NB4 (cell line): ENCODE measurements at regions not wholly inside any gene's neighbourhood (a gene's known extent, or its start where the extent isn't known, plus 50 kb on each side); places are given as distances from the start of the nearest gene placed in this dataset.

Source experiments
- CTCF ChIP-seq: IDR thresholded peaks from one replicate; pipeline ENCODE4 v1.5.1; 2012; ENCODE audit warnings: low read depth, low read length
- MAX ChIP-seq: IDR thresholded peaks from 2 replicates; pipeline ENCODE4 v1.6.1; 2011; ENCODE audit warnings: low read depth, low read length
- POLR2A ChIP-seq: IDR thresholded peaks from 2 replicates; pipeline ENCODE4 v1.6.1; 2011; ENCODE audit warnings: mild to moderate bottlenecking; ENCODE audit not compliant: insufficient read length; ENCODE audit errors: extremely low read depth

GRCh38 chr10:33753389-33753788, 418.9 kb upstream of the NRP1 start:
- TF ChIP-seq CTCF (no peak), POLR2A (no peak), MAX (no peak)
